HuH-7 (cell line): ENCODE measurements at regions not wholly inside any gene's neighbourhood (a gene's known extent, or its start where the extent isn't known, plus 50 kb on each side); places are given as distances from the start of the nearest gene placed in this dataset.
"Not testable (repeated sequence)": the region's sequence is repeated elsewhere in the genome, so short reads cannot be mapped to it uniquely, and the experiment has no call there.

Experiments
- DNase-seq: peaks from one replicate; pipeline ENCODE4 v3.0.0; 2011; ENCODE audit warnings: low spot score

- no peak for DNase-seq
Observed at GRCh38 chr6:152811785-152812184, 61.2 kb downstream of the VIP start.

GRCh38 chr6:152815230-152815872 lies 64.8 kb downstream of the VIP start:
- DNase-seq, result no peak

GRCh38 chr6:152816055-152816454 lies 65.5 kb downstream of the VIP start:
- DNase-seq, result no peak

GRCh38 chr6:152821525-152821924 lies 70.9 kb downstream of the VIP start:
- no peak for DNase-seq

GRCh38 chr6:152824666-152825065 lies 74.1 kb downstream of the VIP start:
- DNase-seq, result no peak

GRCh38 chr6:152828431-152828830 lies 77.8 kb downstream of the VIP start:
- DNase-seq, result no peak

GRCh38 chr6:152834366-152834765 lies 83.8 kb downstream of the VIP start:
- DNase-seq, result not testable (repeated sequence)

GRCh38 chr6:152836523-152836922 lies 85.9 kb downstream of the VIP start:
- no peak for DNase-seq

GRCh38 chr6:152845421-152845820 lies 94.8 kb downstream of the VIP start:
- no peak for DNase-seq

GRCh38 chr6:152846825-152847224 lies 96.2 kb downstream of the VIP start:
- no peak for DNase-seq

GRCh38 chr6:152848919-152849318 lies 98.3 kb downstream of the VIP start:
- DNase-seq, result no peak

GRCh38 chr6:152854086-152854795 lies 103.6 kb downstream of the VIP start:
- no peak for DNase-seq

- DNase-seq, result no peak
Observed at GRCh38 chr6:152858141-152858540, 107.5 kb downstream of the VIP start.

- no peak for DNase-seq
Observed at GRCh38 chr6:152859225-152859624, 108.6 kb downstream of the VIP start.

GRCh38 chr6:152863618-152864326 lies 113.2 kb downstream of the VIP start:
- peak; percentile 18 for DNase-seq

GRCh38 chr6:152874267-152874666 lies 108.6 kb downstream of the FBXO5 start:
- no peak for DNase-seq

GRCh38 chr6:152874846-152875568 lies 107.8 kb downstream of the FBXO5 start:
- DNase-seq, result peak; percentile 17

GRCh38 chr6:152879681-152880080 lies 103.2 kb downstream of the FBXO5 start:
- no peak for DNase-seq

- DNase-seq, result no peak
Observed at GRCh38 chr6:152893187-152893586, 89.7 kb downstream of the FBXO5 start.

- no peak for DNase-seq
Observed at GRCh38 chr6:152896923-152897322, 85.9 kb downstream of the FBXO5 start.

GRCh38 chr6:152897807-152898399 lies 84.9 kb downstream of the FBXO5 start:
- peak; percentile 65 for DNase-seq

GRCh38 chr6:152904678-152905077 lies 78.2 kb downstream of the FBXO5 start:
- no peak for DNase-seq
